Liver (tissue), 7 donors: ENCODE measurements at regions not wholly inside any gene's neighbourhood (a gene's known extent, or its start where the extent isn't known, plus 50 kb on each side); places are given as distances from the start of the nearest gene placed in this dataset.

Experiments used
- DNase-seq: peaks from one replicate; pipeline ENCODE4 v3.0.0-alpha.2; 2017; ENCODE audit warnings: low spot score
- H3K27ac ChIP-seq, 2 donors: one replicate each; pipeline ENCODE4 v1.7.0; 2013; ENCODE audit warnings: inconsistent platforms in 2 of 2, low read length in 2 of 2, control low read depth in 1 of 2, low read depth in 1 of 2, mild to moderate bottlenecking in 1 of 2
- H3K27me3 ChIP-seq, 4 donors: one replicate each; pipeline versions ENCODE4 v1.6.1 to v1.7.0; 2013; ENCODE audit warnings: low read length in 3 of 4, inconsistent platforms in 1 of 4, mild to moderate bottlenecking in 1 of 4, moderate library complexity in 1 of 4; ENCODE audit not compliant: control insufficient read depth in 4 of 4, insufficient read depth in 4 of 4
- H3K36me3 ChIP-seq, 4 donors: one replicate each; pipeline versions ENCODE4 v1.6.1 to v1.7.0; 2013; ENCODE audit warnings: low read length in 3 of 4, mild to moderate bottlenecking in 3 of 4, low read depth in 1 of 4, moderate library complexity in 1 of 4; ENCODE audit not compliant: control insufficient read depth in 4 of 4, insufficient read depth in 3 of 4
- H3K4me1 ChIP-seq, 4 donors: one replicate each; pipeline versions ENCODE4 v1.6.1 to v1.7.0; 2013; ENCODE audit warnings: low read length in 3 of 4, mild to moderate bottlenecking in 3 of 4, moderate library complexity in 1 of 4; ENCODE audit not compliant: control insufficient read depth in 4 of 4, insufficient read depth in 4 of 4
- H3K4me3 ChIP-seq, 3 donors: one replicate each; pipeline versions ENCODE4 v1.6.1 to v1.7.0; 2013; ENCODE audit warnings: low read length in 3 of 3, control low read depth in 1 of 3, low read depth in 1 of 3, mild to moderate bottlenecking in 1 of 3
- H3K9ac ChIP-seq, 2 donors: one replicate each; pipeline ENCODE4 v1.7.0; 2013; ENCODE audit warnings: low read length in 2 of 2, mild to moderate bottlenecking in 2 of 2, moderate library complexity in 2 of 2, control low read depth in 1 of 2, low read depth in 1 of 2
- H3K9me3 ChIP-seq, 4 donors: one replicate each; pipeline versions ENCODE4 v1.6.1 to v1.7.0; 2013; ENCODE audit warnings: low read length in 3 of 4; ENCODE audit not compliant: control insufficient read depth in 4 of 4
- ATF3 ChIP-seq: IDR thresholded peaks from 2 replicates; pipeline ENCODE4 v1.6.1; 2016; ENCODE audit warnings: antibody characterized with exemption
- CTCF ChIP-seq: fragments of 150-350 bp; IDR thresholded peaks from 2 replicates; pipeline ENCODE4 v1.5.1; 2017; ENCODE audit warnings: improper control_type of control experiment, low read depth, low read length; ENCODE audit not compliant: missing input control
- EGR1 ChIP-seq, 2 donors: IDR thresholded peaks; 2 replicates each; pipeline ENCODE4 v1.6.1; 2016 to 2018; ENCODE audit warnings: antibody characterized with exemption in 2 of 2, low read depth in 2 of 2
- FOXA1 ChIP-seq: IDR thresholded peaks from 2 replicates; pipeline ENCODE4 v1.6.1; 2016; ENCODE audit warnings: antibody characterized with exemption
- FOXA2 ChIP-seq: IDR thresholded peaks from 2 replicates; pipeline ENCODE4 v1.6.1; 2016; ENCODE audit warnings: antibody characterized with exemption
- GABPA ChIP-seq, 2 donors: IDR thresholded peaks in 1 of 2; conservative IDR thresholded peaks in 1 of 2; 2 replicates each; pipeline ENCODE4 v1.6.1; 2016; ENCODE audit warnings: antibody characterized with exemption in 2 of 2, mild to moderate bottlenecking in 1 of 2, moderate library complexity in 1 of 2
- HNF4A ChIP-seq, 2 donors: conservative IDR thresholded peaks; 2 replicates each; pipeline ENCODE4 v1.6.1; 2016; ENCODE audit warnings: antibody characterized with exemption in 2 of 2, mild to moderate bottlenecking in 2 of 2
- HNF4G ChIP-seq: IDR thresholded peaks from 2 replicates; pipeline ENCODE4 v1.6.1; 2016; ENCODE audit warnings: antibody characterized with exemption
- NR2F2 ChIP-seq: IDR thresholded peaks from 2 replicates; pipeline ENCODE4 v1.6.1; 2016; ENCODE audit warnings: antibody characterized with exemption
- RAD21 ChIP-seq, 2 donors: IDR thresholded peaks; 2 replicates each; pipeline ENCODE4 v1.6.1; 2016; ENCODE audit warnings: antibody characterized with exemption in 2 of 2, mild to moderate bottlenecking in 2 of 2
- REST ChIP-seq: IDR thresholded peaks from 2 replicates; pipeline ENCODE4 v1.6.1; 2016; ENCODE audit warnings: antibody characterized with exemption, mild to moderate bottlenecking
- SP1 ChIP-seq: IDR thresholded peaks from 2 replicates; pipeline ENCODE4 v1.6.1; 2018; ENCODE audit warnings: antibody characterized with exemption, mild to moderate bottlenecking
- TAF1 ChIP-seq: conservative IDR thresholded peaks from 2 replicates; pipeline ENCODE4 v1.6.1; 2016; ENCODE audit warnings: antibody characterized with exemption, mild to moderate bottlenecking
- ZBTB33 ChIP-seq: IDR thresholded peaks from 2 replicates; pipeline ENCODE4 v1.6.1; 2016; ENCODE audit warnings: antibody characterized with exemption
- TF ChIP-seq, protein P1 (sequence below): IDR thresholded peaks from 2 replicates; pipeline ENCODE4 v1.6.1; 2016; ENCODE audit warnings: antibody characterized with exemption
- donor health status: healthy.
- donor health status: healthy.
- donor health status: healthy.
- donor health status: healthy.

DNA sequence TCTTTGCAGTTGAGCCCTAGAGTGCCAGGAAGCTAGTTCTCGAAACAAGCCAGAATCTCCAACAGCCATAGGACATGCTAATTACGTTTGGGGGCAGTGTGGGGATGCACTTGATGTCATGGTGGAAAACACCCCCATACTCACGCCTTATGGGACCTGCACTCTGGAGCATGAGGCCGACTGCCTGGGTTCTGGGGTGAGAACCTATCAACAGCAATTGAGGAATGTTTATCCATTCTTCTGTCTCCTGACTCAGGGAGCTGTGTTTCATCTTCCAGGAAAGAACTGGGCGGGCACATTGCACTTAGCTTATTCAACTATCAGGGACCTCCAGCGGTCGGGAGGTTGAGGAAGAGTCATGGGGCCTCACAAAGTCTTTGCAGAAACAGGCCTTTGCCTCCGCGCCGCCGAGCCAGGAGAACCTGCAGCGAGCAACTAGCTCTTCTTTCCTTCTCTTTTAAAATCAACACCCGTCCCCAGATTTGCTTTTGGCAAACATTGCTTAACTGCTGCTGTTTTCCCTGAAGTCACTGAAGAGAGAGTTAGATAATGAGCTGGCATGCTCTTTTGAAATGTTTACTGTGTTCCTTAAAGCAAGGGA lies 226.1 kb upstream of the DIO3 start (continued):
- TF ChIP-seq REST, result peak; percentile 18
- TF ChIP-seq NR2F2, result peak; percentile 3
- peak; percentile 84 for TF ChIP-seq FOXA1
- TF ChIP-seq HNF4A (conservative IDR thresholded peaks at IDR 0.05), result peak; percentile 65 to 78
- peak; percentile 46 for TF ChIP-seq HNF4G
- no peak for TF ChIP-seq ATF3

- TF ChIP-seq ZBTB33 (no peak), TAF1 (no peak), FOXA2 (no peak), HNF4A (conservative IDR thresholded peaks at IDR 0.05) (no peak), GABPA (IDR thresholded peaks at IDR 0.05 in 1 of 2, conservative IDR thresholded peaks at IDR 0.05 in 1 of 2) (no peak), CTCF (no peak), SP1 (no peak), EGR1 (IDR thresholded peaks at IDR 0.05; ENCODE audit: low read depth in 2 of 2) (no peak), REST (no peak), HNF4G (no peak), RAD21 (IDR thresholded peaks at IDR 0.05) (no peak), ATF3 (no peak), NR2F2 (no peak)
- TF ChIP-seq, protein P1, sequence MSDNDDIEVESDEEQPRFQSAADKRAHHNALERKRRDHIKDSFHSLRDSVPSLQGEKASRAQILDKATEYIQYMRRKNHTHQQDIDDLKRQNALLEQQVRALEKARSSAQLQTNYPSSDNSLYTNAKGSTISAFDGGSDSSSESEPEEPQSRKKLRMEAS, result no peak
- Histone ChIP-seq H3K9ac (no peak overlapping the region), H3K4me3 (no peak overlapping the region), H3K27me3 (no peaks in the 10 kb centered on the region), H3K4me1 (peaks cover 10 to 27% (median 19%) of the 10 kb centered on the region in 4 donors), H3K9me3 (no peaks in the 10 kb centered on the region), H3K36me3 (no peaks in the 10 kb centered on the region), H3K27ac (peak overlapping the region; percentile 80 to 92)
- DNase-seq, result no peak
These were observed 225.1 kb upstream of the DIO3 start for GRCh38 chr14:101336183-101336582.
